PC-9 (cell line): ENCODE measurements at regions not wholly inside any gene's neighbourhood (a gene's known extent, or its start where the extent isn't known, plus 50 kb on each side); places are given as distances from the start of the nearest gene placed in this dataset.

Source experiments
- BruUV-seq: library from RNA; stranded (reverse); fragments of 400-500 nt; replicated peaks from 2 replicates; lab custom pipeline; 2021; lab: Mats Ljungman, UMichigan
- CTCF ChIA-PET: fragments of 300-600 bp; sonication (Branson Sonifier 250); formaldehyde crosslinking; loops from one replicate; lab custom pipeline; 2022; ENCODE audit warnings: antibody characterized with exemption; lab: Charles Lee
- POLR2A ChIA-PET: fragments of 300-600 bp; sonication (Branson Sonifier 250); formaldehyde crosslinking; loops from one replicate; lab custom pipeline; 2022; ENCODE audit warnings: antibody characterized with exemption; ENCODE audit not compliant: unreplicated experiment; lab: Charles Lee
- DNase-seq, 2 experiments: peaks; one replicate each; pipeline versions ENCODE4 v3.0.0 to v3.0.0-alpha.2; 2015 to 2022; ENCODE audit warnings: mixed read lengths in 1 of 2
- H2AFZ ChIP-seq: fragments of 200-600 bp; sonication (generic); 2 replicates; pipeline ENCODE4 v1.8.1; 2017; ENCODE audit warnings: antibody characterized with exemption
- H3F3A ChIP-seq: fragments of 200-600 bp; sonication (generic); 2 replicates; pipeline ENCODE4 v1.8.1; 2017; ENCODE audit warnings: antibody characterized with exemption, mild to moderate bottlenecking, low read depth; ENCODE audit not compliant: insufficient read depth
- H3K27ac ChIP-seq: fragments of 200-600 bp; sonication (generic); 2 replicates; pipeline ENCODE4 v1.6.1; 2016; ENCODE audit warnings: mixed run types
- H3K27me3 ChIP-seq: fragments of 200-600 bp; sonication (generic); 2 replicates; pipeline ENCODE4 v1.6.1; 2016; ENCODE audit warnings: low read depth, mixed run types; ENCODE audit not compliant: insufficient read depth
- H3K36me3 ChIP-seq: fragments of 200-600 bp; sonication (generic); 2 replicates; pipeline ENCODE4 v1.6.1; 2016; ENCODE audit warnings: low read depth, mixed run types
- H3K4me1 ChIP-seq: fragments of 200-600 bp; sonication (generic); replicated peaks from 2 replicates; pipeline ENCODE4 v1.6.1; 2016; ENCODE audit warnings: mixed run types; ENCODE audit not compliant: insufficient read depth
- H3K4me2 ChIP-seq: fragments of 200-600 bp; sonication (generic); 2 replicates; pipeline ENCODE4 v1.6.1; 2017; ENCODE audit warnings: mixed run types
- H3K4me3 ChIP-seq: fragments of 200-600 bp; sonication (generic); 2 replicates; pipeline ENCODE4 v1.6.1; 2016; ENCODE audit warnings: mixed run types
- H3K79me2 ChIP-seq: fragments of 200-600 bp; sonication (generic); 2 replicates; pipeline ENCODE4 v1.6.1; 2017; ENCODE audit warnings: low read depth, mixed run types
- H3K9me2 ChIP-seq: fragments of 200-600 bp; sonication (generic); 2 replicates; pipeline ENCODE4 v1.8.1; 2017; ENCODE audit warnings: mild to moderate bottlenecking; ENCODE audit not compliant: insufficient read depth
- H3K9me3 ChIP-seq: fragments of 200-600 bp; sonication (generic); 2 replicates; pipeline ENCODE4 v1.8.1; 2016; ENCODE audit warnings: low read depth; ENCODE audit not compliant: insufficient read depth
- H4K20me1 ChIP-seq: fragments of 200-600 bp; sonication (generic); 2 replicates; pipeline ENCODE4 v1.8.1; 2017; ENCODE audit not compliant: insufficient read depth
- CTCF ChIP-seq: fragments of 200-600 bp; sonication (generic); conservative IDR thresholded peaks from 2 replicates; pipeline ENCODE4 v1.6.1; 2017; ENCODE audit warnings: mixed run types, antibody characterized with exemption, mild to moderate bottlenecking, moderate library complexity
- EZH2 ChIP-seq: fragments of 200-600 bp; sonication (generic); IDR thresholded peaks from 2 replicates; pipeline ENCODE4 v1.8.0; 2017; ENCODE audit warnings: antibody characterized with exemption, low read depth
- intact Hi-C: fragments of 100-400 bp; cut with micrococcal nuclease; formaldehyde crosslinking; loops from one replicate; pipeline ENCODE4 v1.10.0; 2022; ENCODE audit not compliant: unreplicated experiment

GRCh38 chr11:86187027-86187426 is 57.5 kb upstream of the EED start:
- Histone ChIP-seq H3K4me1 (peaks cover 23% of the 10 kb centered on the region), H3K79me2 (no peaks in the 10 kb centered on the region), H3K27ac (no peak overlapping the region), H3K27me3 (no peaks in the 10 kb centered on the region), H3K9me3 (no peaks in the 10 kb centered on the region; the same call in 1 of the 2 replicates), H3K4me2 (no peak overlapping the region), H3F3A (peaks cover 19% of the 10 kb centered on the region), H2AFZ (no peak overlapping the region), H3K4me3 (no peak overlapping the region), H3K9me2 (no peaks in the 10 kb centered on the region), H4K20me1 (no peaks in the 10 kb centered on the region), H3K36me3 (no peaks in the 10 kb centered on the region)
- TF ChIP-seq CTCF (no peak), EZH2 (no peak)
- BruUV-seq, result no TSS peak
- POLR2A ChIA-PET, result no interaction called here
- DNase-seq, result no peak
- CTCF ChIA-PET, result interaction anchor here (0.6 to 0.7 kb wide), 2 partner anchors 146 to 431 kb away, joined by 3 read pairs; no protein-coding TSS in a partner anchor
- intact Hi-C loops, result no loop called here

- H3K4me2 ChIP-seq, result no peak overlapping the region
- H3K36me3 ChIP-seq, result no peaks in the 10 kb centered on the region
- DNase-seq, result no peak
- no peak overlapping the region for H3K4me3 ChIP-seq
- TF ChIP-seq CTCF, result no peak
- no peak for TF ChIP-seq EZH2
- peaks cover 19% of the 10 kb centered on the region for H3F3A ChIP-seq
- H2AFZ ChIP-seq, result 0 out of 2 replicates have a peak overlapping the region, but pooled peaks have one; percentile 20
- H4K20me1 ChIP-seq, result no peaks in the 10 kb centered on the region
- H3K27ac ChIP-seq, result no peak overlapping the region
- BruUV-seq, result no TSS peak
- no peaks in the 10 kb centered on the region for H3K27me3 ChIP-seq
- H3K79me2 ChIP-seq, result no peaks in the 10 kb centered on the region
- ChIA-PET CTCF (interaction anchor here (0.6 kb wide), 2 partner anchors 13 to 432 kb away, joined by 3 read pairs; no protein-coding TSS in a partner anchor), POLR2A (no interaction called here)
- no peaks in the 10 kb centered on the region for H3K9me2 ChIP-seq
- H3K9me3 ChIP-seq, result no peaks in the 10 kb centered on the region; the same call in 1 of the 2 replicates
- intact Hi-C loops, result no loop called here
- H3K4me1 ChIP-seq, result peaks cover 23% of the 10 kb centered on the region
Observed at GRCh38 chr11:86186386-86186785, 58.2 kb upstream of the EED start.

- Histone ChIP-seq H3K4me3 (no peak overlapping the region), H4K20me1 (no peaks in the 10 kb centered on the region), H3K36me3 (no peaks in the 10 kb centered on the region), H3K79me2 (no peaks in the 10 kb centered on the region), H2AFZ (no peak overlapping the region), H3K4me1 (peaks cover 23% of the 10 kb centered on the region), H3K27me3 (no peaks in the 10 kb centered on the region), H3K27ac (no peak overlapping the region), H3F3A (peaks cover 19% of the 10 kb centered on the region), H3K9me3 (no peaks in the 10 kb centered on the region; the same call in 1 of the 2 replicates), H3K4me2 (no peak overlapping the region), H3K9me2 (no peaks in the 10 kb centered on the region)
- ChIA-PET POLR2A (interaction anchor here (0.6 kb wide), 1 partner anchor 54 kb away, joined by 7 read pairs; no protein-coding TSS in a partner anchor), CTCF (no interaction called here)
- no TSS peak for BruUV-seq
- DNase-seq, result no peak
- no peak for TF ChIP-seq CTCF
- TF ChIP-seq EZH2, result no peak
- intact Hi-C loops, result loop anchor here (2.0 kb wide), 1 partner anchor 59 kb away; the partner anchor contains the start of gene EED
Observed at GRCh38 chr11:86185381-86185750, 59.2 kb upstream of the EED start.
